Loucy (cell line): ENCODE measurements at regions not wholly inside any gene's neighbourhood (a gene's known extent, or its start where the extent isn't known, plus 50 kb on each side); places are given as distances from the start of the nearest gene placed in this dataset.

Experiments
- CTCF ChIP-seq: fragments of 200-600 bp; sonication (generic); conservative IDR thresholded peaks from 2 replicates; pipeline ENCODE4 v1.5.1; 2014; ENCODE audit warnings: mild to moderate bottlenecking, antibody characterized with exemption, low read length
- EZH2phosphoT487 ChIP-seq: fragments of 200-600 bp; IDR thresholded peaks from 2 replicates; pipeline ENCODE4 v1.6.1; 2018; ENCODE audit warnings: antibody characterized with exemption, mild to moderate bottlenecking, moderate library complexity, borderline replicate concordance

- TF ChIP-seq CTCF, result no peak
- TF ChIP-seq EZH2phosphoT487, result no peak
Measured at GRCh38 chr14:101128478-101129321, 225.2 kb upstream of the RTL1 start.
